GM12878 (cell line): ENCODE measurements at regions not wholly inside any gene's neighbourhood (a gene's known extent, or its start where the extent isn't known, plus 50 kb on each side); places are given as distances from the start of the nearest gene placed in this dataset.

Source experiments
- ATAC-seq: fragments of 200-7000 bp; cut with Tn5 transposase; 3 replicates; pipeline ENCODE4 v1.9.1; 2020; ENCODE audit warnings: mild to moderate bottlenecking, moderate library complexity
- BruUV-seq: library from RNA; stranded (reverse); fragments of 400-500 nt; replicated peaks from 2 replicates; lab custom pipeline; 2021; lab: Mats Ljungman, UMichigan
- CTCF ChIA-PET: fragments of 300-600 bp; sonication (Branson Sonifier 250); formaldehyde crosslinking; extraction: SDS; loops from one replicate; lab custom pipeline; 2021; ENCODE audit warnings: inconsistent platforms; lab: Yijun Ruan, JAX
- POLR2A ChIA-PET: fragments of 350-600 bp; formaldehyde crosslinking; extraction: SDS; loops from one replicate; lab custom pipeline; 2021; ENCODE audit warnings: inconsistent platforms; lab: Charles Lee
- RAD21 ChIA-PET: fragments of 300-600 bp; sonication (Branson Sonifier 250); formaldehyde crosslinking; loops from one replicate; lab custom pipeline; 2023; ENCODE audit warnings: antibody characterized with exemption; ENCODE audit not compliant: unreplicated experiment; lab: Charles Lee
- SMC1A ChIA-PET: fragments of 300-600 bp; sonication (Branson Sonifier 250); formaldehyde crosslinking; loops from one replicate; lab custom pipeline; 2023; ENCODE audit not compliant: unreplicated experiment, uncharacterized antibody; lab: Charles Lee
- DNase-seq: peaks from one replicate; pipeline ENCODE4 v3.0.0-alpha.2; 2011; ENCODE audit warnings: low read depth, low spot score
- FAIRE-seq: peaks from 3 replicates; lab custom pipeline; 2011; peaks lifted over from hg19 to GRCh38; lab: Jason Lieb, UNC
- H2AFZ ChIP-seq: 2 replicates; pipeline ENCODE4 v1.6.0; 2011; ENCODE audit warnings: low read depth, low read length, control low read depth; ENCODE audit not compliant: control insufficient read depth
- H3K27ac ChIP-seq: 2 replicates; pipeline ENCODE4 v1.5.1; 2011; ENCODE audit warnings: control low read depth; ENCODE audit not compliant: control insufficient read depth, insufficient read depth
- H3K27me3 ChIP-seq, 2 experiments: replicated peaks in 1 of 2; 2 replicates each; pipeline versions ENCODE4 v1.6.0 to v1.6.1; 2011; ENCODE audit warnings: low read length in 1 of 2; ENCODE audit not compliant: control insufficient read depth in 2 of 2, insufficient read depth in 2 of 2
- H3K36me3 ChIP-seq, 2 experiments: 2 replicates each; pipeline ENCODE4 v1.5.1; 2011; ENCODE audit warnings: low read length in 1 of 2; ENCODE audit not compliant: control insufficient read depth in 2 of 2, insufficient read depth in 2 of 2
- H3K4me1 ChIP-seq: 2 replicates; pipeline ENCODE4 v1.6.1; 2011; ENCODE audit warnings: mild to moderate bottlenecking, low read length, moderate library complexity, mixed read lengths; ENCODE audit not compliant: control insufficient read depth, insufficient read depth
- H3K4me2 ChIP-seq: 2 replicates; pipeline ENCODE4 v1.6.0; 2011; ENCODE audit warnings: control low read depth; ENCODE audit not compliant: control insufficient read depth, insufficient read depth
- H3K4me3 ChIP-seq: fragments of 200-600 bp; sonication (generic); 2 replicates; pipeline ENCODE4 v1.5.1; 2016
- H3K79me2 ChIP-seq: 2 replicates; pipeline ENCODE4 v1.6.0; 2011; ENCODE audit warnings: low read length; ENCODE audit not compliant: control insufficient read depth, insufficient read depth
- H3K9ac ChIP-seq: 2 replicates; pipeline ENCODE4 v1.8.0; 2011; ENCODE audit warnings: low read length, control low read depth, mixed read lengths; ENCODE audit not compliant: control insufficient read depth, insufficient read depth
- H3K9me3 ChIP-seq: replicated peaks from 3 replicates; pipeline ENCODE4 v1.5.1; 2011; ENCODE audit warnings: mild to moderate bottlenecking, low read length; ENCODE audit not compliant: control insufficient read depth, insufficient read depth
- H4K20me1 ChIP-seq: 2 replicates; pipeline ENCODE4 v1.6.0; 2011; ENCODE audit not compliant: control insufficient read depth, insufficient read depth
- CBX5 ChIP-seq: sonication (generic); IDR thresholded peaks from 2 replicates; pipeline ENCODE4 v1.6.1; 2016; ENCODE audit warnings: low read depth, moderate library complexity, mild to moderate bottlenecking, inconsistent platforms
- EZH2 ChIP-seq: IDR thresholded peaks from 2 replicates; pipeline ENCODE4 v1.6.1; 2012; ENCODE audit warnings: low read depth, mild to moderate bottlenecking, control low read depth, inconsistent platforms, low read length, borderline replicate concordance; ENCODE audit not compliant: control insufficient read depth
- FOS ChIP-seq: IDR thresholded peaks from 3 replicates; pipeline ENCODE4 v1.6.1; 2011; ENCODE audit warnings: borderline replicate concordance; ENCODE audit not compliant: insufficient read length; ENCODE audit errors: extremely low read depth
- FOXM1 ChIP-seq: IDR thresholded peaks from 2 replicates; pipeline ENCODE4 v1.6.1; 2012; ENCODE audit warnings: low read depth, mild to moderate bottlenecking, inconsistent platforms, low read length, moderate library complexity
- HDAC2 ChIP-seq: fragments of 200-600 bp; sonication (generic); IDR thresholded peaks from 2 replicates; pipeline ENCODE4 v1.6.1; 2017
- MXI1 ChIP-seq: fragments of 150-350 bp; IDR thresholded peaks from 2 replicates; pipeline ENCODE4 v1.6.1; 2011; ENCODE audit warnings: low read depth, mild to moderate bottlenecking, inconsistent platforms, low read length, improper control_type of control experiment
- NBN ChIP-seq: fragments of 450-650 bp; IDR thresholded peaks from 2 replicates; pipeline ENCODE4 v1.6.1; 2016
- SMAD5 ChIP-seq: IDR thresholded peaks from 2 replicates; pipeline ENCODE4 v1.6.1; 2016; ENCODE audit warnings: antibody characterized with exemption, low read depth
- SUZ12 ChIP-seq: fragments of 200-600 bp; sonication (generic); IDR thresholded peaks from one replicate; pipeline ENCODE4 v1.6.1; 2018; ENCODE audit warnings: antibody characterized with exemption, mild to moderate bottlenecking; ENCODE audit not compliant: unreplicated experiment
- TCF12 ChIP-seq: IDR thresholded peaks from 2 replicates; pipeline ENCODE4 v1.6.1; 2011; ENCODE audit warnings: low read depth, mild to moderate bottlenecking, low read length
- TCF3 ChIP-seq: IDR thresholded peaks from 2 replicates; pipeline ENCODE4 v1.6.1; 2012; ENCODE audit warnings: low read depth, mild to moderate bottlenecking, low read length, borderline replicate concordance; ENCODE audit not compliant: insufficient read depth
- TCF7 ChIP-seq: IDR thresholded peaks from 2 replicates; pipeline ENCODE4 v1.6.1; 2014; ENCODE audit warnings: antibody characterized with exemption, borderline replicate concordance
- WGBS: methylation state at CpG from one replicate; pipeline ENCODE4 v1.1.6; 2016; ENCODE audit warnings: low lambda C conversion rate; ENCODE audit not compliant: insufficient replicate concordance, insufficient coverage; ENCODE audit errors: missing lambda C conversion rate; 5-methylcytosine and 5-hydroxymethylcytosine counted together
- in situ Hi-C: fragments of 300-500 bp; cut with MboI; formaldehyde crosslinking; loops from 9 replicates; pipeline ENCODE4 v1.14.3; 2018; ENCODE audit warnings: mixed read lengths
- intact Hi-C: fragments of 100-400 bp; cut with micrococcal nuclease; formaldehyde crosslinking; loops from one replicate; pipeline ENCODE4 v1.14.2; 2022; ENCODE audit not compliant: unreplicated experiment
- TF ChIP-seq, protein P1 (sequence below): fragments of 450-650 bp; IDR thresholded peaks from 2 replicates; pipeline ENCODE4 v1.6.1; 2017; ENCODE audit warnings: antibody characterized with exemption, mild to moderate bottlenecking, moderate library complexity
- TF ChIP-seq, protein P2 (sequence below): fragments of 450-650 bp; formaldehyde crosslinking; IDR thresholded peaks from 2 replicates; pipeline ENCODE4 v1.4.0; 2022; ENCODE audit warnings: mild to moderate bottlenecking, moderate library complexity
- TF ChIP-seq, protein P3 (sequence below): fragments of 450-650 bp; conservative IDR thresholded peaks from 2 replicates; pipeline ENCODE4 v1.6.1; 2017; ENCODE audit warnings: mild to moderate bottlenecking, moderate library complexity

DNA sequence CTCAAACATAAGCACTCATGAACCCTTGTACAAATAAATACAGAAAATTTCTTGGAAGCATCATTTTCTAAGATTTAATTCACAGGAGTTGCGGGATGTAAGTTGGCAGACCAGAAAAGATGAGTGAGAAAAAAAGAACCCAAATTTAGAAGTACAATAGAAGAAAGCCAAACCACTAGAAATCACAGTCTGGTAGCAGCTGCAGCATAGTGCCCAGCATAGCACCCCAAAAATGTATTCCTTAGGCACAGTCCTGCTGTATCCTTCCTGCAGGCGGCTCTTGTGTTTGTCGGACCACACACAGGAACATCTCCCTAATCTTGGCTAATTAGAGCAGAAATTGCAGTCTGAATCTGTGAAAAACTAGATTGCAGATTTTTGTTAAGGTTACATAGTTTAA is 208.5 kb upstream of the TRPM3 start:
- ATAC-seq (no peak), DNase-seq (no peak), FAIRE-seq (no peak)
- Histone ChIP-seq H3K27ac (no peak overlapping the region), H3K4me3 (no peak overlapping the region), H3K9me3 (no peaks in the 10 kb centered on the region), H3K4me2 (no peak overlapping the region), H3K9ac (no peak overlapping the region), H3K27me3 (no peaks in the 10 kb centered on the region; a peak in 1 of 4 replicates), H3K79me2 (no peaks in the 10 kb centered on the region), H3K4me1 (no peaks in the 10 kb centered on the region), H3K36me3 (no peaks in the 10 kb centered on the region), H4K20me1 (no peaks in the 10 kb centered on the region), H2AFZ (no peak overlapping the region)
- BruUV-seq = no TSS peak
- in situ Hi-C loops (no loop called here), intact Hi-C loops (no loop called here)
- SMC1A ChIA-PET = no interaction called here
- POLR2A ChIA-PET = no interaction called here
- RAD21 ChIA-PET = no interaction called here
- WGBS = 19% methylated on average over 3 of the region's 3 CpGs
- CTCF ChIA-PET = no interaction called here
- TF ChIP-seq, protein P1, sequence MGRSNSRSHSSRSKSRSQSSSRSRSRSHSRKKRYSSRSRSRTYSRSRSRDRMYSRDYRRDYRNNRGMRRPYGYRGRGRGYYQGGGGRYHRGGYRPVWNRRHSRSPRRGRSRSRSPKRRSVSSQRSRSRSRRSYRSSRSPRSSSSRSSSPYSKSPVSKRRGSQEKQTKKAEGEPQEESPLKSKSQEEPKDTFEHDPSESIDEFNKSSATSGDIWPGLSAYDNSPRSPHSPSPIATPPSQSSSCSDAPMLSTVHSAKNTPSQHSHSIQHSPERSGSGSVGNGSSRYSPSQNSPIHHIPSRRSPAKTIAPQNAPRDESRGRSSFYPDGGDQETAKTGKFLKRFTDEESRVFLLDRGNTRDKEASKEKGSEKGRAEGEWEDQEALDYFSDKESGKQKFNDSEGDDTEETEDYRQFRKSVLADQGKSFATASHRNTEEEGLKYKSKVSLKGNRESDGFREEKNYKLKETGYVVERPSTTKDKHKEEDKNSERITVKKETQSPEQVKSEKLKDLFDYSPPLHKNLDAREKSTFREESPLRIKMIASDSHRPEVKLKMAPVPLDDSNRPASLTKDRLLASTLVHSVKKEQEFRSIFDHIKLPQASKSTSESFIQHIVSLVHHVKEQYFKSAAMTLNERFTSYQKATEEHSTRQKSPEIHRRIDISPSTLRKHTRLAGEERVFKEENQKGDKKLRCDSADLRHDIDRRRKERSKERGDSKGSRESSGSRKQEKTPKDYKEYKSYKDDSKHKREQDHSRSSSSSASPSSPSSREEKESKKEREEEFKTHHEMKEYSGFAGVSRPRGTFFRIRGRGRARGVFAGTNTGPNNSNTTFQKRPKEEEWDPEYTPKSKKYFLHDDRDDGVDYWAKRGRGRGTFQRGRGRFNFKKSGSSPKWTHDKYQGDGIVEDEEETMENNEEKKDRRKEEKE = no peak
- TF ChIP-seq HDAC2 = no peak
- TF ChIP-seq EZH2 = no peak
- no peak for TF ChIP-seq SMAD5
- TF ChIP-seq CBX5 = no peak
- TF ChIP-seq TCF12 = no peak
- TF ChIP-seq TCF3 = no peak
- TF ChIP-seq FOXM1 = no peak
- TF ChIP-seq NBN = no peak
- TF ChIP-seq, protein P2, sequence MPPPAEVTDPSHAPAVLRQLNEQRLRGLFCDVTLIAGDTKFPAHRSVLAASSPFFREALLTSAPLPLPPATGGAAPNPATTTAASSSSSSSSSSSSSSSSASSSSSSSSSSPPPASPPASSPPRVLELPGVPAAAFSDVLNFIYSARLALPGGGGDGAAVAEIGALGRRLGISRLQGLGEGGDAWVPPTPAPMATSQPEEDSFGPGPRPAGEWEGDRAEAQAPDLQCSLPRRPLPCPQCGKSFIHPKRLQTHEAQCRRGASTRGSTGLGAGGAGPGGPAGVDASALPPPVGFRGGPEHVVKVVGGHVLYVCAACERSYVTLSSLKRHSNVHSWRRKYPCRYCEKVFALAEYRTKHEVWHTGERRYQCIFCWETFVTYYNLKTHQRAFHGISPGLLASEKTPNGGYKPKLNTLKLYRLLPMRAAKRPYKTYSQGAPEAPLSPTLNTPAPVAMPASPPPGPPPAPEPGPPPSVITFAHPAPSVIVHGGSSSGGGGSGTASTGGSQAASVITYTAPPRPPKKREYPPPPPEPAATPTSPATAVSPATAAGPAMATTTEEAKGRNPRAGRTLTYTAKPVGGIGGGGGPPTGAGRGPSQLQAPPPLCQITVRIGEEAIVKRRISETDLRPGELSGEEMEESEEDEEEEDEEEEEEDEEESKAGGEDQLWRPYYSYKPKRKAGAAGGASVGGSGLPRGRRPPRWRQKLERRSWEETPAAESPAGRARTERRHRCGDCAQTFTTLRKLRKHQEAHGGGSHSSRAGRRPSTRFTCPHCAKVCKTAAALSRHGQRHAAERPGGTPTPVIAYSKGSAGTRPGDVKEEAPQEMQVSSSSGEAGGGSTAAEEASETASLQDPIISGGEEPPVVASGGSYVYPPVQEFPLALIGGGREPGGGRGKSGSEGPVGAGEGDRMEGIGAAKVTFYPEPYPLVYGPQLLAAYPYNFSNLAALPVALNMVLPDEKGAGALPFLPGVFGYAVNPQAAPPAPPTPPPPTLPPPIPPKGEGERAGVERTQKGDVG (CRISPR knock-in tag) = no peak
- TF ChIP-seq, protein P3, sequence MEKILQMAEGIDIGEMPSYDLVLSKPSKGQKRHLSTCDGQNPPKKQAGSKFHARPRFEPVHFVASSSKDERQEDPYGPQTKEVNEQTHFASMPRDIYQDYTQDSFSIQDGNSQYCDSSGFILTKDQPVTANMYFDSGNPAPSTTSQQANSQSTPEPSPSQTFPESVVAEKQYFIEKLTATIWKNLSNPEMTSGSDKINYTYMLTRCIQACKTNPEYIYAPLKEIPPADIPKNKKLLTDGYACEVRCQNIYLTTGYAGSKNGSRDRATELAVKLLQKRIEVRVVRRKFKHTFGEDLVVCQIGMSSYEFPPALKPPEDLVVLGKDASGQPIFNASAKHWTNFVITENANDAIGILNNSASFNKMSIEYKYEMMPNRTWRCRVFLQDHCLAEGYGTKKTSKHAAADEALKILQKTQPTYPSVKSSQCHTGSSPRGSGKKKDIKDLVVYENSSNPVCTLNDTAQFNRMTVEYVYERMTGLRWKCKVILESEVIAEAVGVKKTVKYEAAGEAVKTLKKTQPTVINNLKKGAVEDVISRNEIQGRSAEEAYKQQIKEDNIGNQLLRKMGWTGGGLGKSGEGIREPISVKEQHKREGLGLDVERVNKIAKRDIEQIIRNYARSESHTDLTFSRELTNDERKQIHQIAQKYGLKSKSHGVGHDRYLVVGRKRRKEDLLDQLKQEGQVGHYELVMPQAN = no peak
- no peak for TF ChIP-seq MXI1
- no peak for TF ChIP-seq SUZ12
- no peak for TF ChIP-seq FOS
- no peak for TF ChIP-seq TCF7
